NT2/D1 (cell line): ENCODE measurements at regions not wholly inside any gene's neighbourhood (a gene's known extent, or its start where the extent isn't known, plus 50 kb on each side); places are given as distances from the start of the nearest gene placed in this dataset.

Experiments
- SUZ12 ChIP-seq: IDR thresholded peaks from 2 replicates; pipeline ENCODE4 v1.6.1; 2011; ENCODE audit not compliant: insufficient read length, insufficient read depth; ENCODE audit errors: extremely low read depth
- YY1 ChIP-seq: IDR thresholded peaks from 2 replicates; pipeline ENCODE4 v1.6.1; 2011; ENCODE audit not compliant: insufficient read length, insufficient read depth
- ZNF274 ChIP-seq: IDR thresholded peaks from 2 replicates; pipeline ENCODE4 v1.6.1; 2011; ENCODE audit warnings: mild to moderate bottlenecking, low read depth, low read length

GRCh38 chr4:59979061-59979460, 1221.1 kb upstream of the ADGRL3 start:
- TF ChIP-seq ZNF274 (no peak), SUZ12 (no peak), YY1 (no peak)
